DMS 273 treated with DMSO at 0.1 percent for 48 hours (cell line): ENCODE measurements at regions not wholly inside any gene's neighbourhood (a gene's known extent, or its start where the extent isn't known, plus 50 kb on each side); places are given as distances from the start of the nearest gene placed in this dataset.
"Not testable (repeated sequence)": the region's sequence is repeated elsewhere in the genome, so short reads cannot be mapped to it uniquely, and the experiment has no call there.

Experiments
- DNase-seq: peaks from one replicate; lab custom pipeline; 2025; lab: John Stamatoyannopoulos, UW

DNA sequence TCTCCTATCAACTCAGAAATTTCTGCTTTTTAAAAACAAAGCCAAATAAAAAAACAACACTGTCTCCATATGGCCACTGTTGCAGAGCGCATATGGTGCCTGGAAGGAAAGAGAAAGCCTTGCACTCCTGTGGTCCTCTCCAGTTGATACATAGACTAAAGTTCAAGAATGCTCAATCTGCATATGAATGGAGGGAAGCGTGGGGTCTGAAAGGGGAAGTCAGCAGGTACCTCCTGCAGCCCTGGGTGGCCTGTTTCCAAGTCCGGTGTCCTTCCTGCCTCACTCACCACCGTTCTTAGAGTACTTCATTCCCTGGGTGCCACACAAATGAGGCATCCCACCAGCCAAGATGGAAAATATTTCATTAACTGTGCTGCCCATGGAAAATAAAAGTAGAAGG, 138.3 kb upstream of the PALS2 start:
- DNase-seq = no peak

DNA sequence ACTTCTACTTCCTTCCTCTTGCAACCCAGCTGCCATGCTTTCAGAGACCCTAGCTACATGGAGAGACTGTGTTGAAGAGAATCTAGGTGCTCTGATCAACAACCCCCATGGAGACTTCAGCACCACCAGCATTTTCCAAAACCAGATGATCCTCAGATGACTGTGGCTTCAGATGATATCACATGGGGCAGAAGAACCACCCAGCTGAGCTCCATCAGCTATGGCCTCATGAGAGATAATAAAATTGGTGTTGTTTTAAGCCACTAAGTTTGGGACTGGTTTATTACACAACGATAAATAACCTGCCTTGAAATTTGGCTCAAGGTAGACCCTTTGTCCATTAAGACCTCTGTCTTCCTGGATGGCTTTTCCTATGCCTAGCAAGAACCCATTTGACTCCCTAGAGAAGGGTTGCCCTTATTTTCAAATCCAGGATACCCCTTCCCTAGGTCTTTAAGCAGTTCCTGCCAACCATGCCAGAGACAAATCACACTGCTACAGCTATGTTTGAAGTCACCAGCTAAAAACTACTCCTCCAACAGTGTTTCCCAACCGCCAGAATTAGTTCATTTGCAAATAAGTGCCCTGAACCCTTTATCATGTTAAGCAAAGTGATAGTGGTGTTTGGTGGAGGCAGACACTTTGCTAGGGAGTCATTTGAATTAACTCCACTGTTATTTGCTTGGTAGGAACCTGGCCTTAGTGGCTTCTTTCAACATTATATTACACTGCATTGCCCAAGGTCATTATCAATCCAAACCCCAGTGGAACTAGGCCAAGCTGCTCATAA, 136.9 kb upstream of the PALS2 start:
- DNase-seq = no peak

DNA sequence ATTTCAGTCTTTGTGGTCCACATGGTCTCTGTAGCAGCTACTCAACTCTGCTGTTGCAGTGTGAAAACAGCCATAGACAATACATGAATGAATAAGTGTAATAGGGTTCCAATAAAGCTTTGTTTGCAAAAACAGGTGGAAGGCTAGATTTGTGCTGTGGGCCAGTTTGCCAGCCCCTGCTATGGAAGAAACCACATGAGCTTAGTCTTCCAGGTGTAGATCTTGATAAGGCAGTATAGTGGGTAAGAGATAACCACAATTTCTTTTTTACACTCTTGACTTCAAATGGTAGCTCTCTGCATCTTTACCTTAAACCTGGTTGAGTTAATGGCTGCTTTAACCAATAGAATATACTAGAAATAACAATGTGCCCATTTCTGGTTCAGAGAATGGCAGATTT, 135.0 kb upstream of the PALS2 start:
- DNase-seq = no peak

DNA sequence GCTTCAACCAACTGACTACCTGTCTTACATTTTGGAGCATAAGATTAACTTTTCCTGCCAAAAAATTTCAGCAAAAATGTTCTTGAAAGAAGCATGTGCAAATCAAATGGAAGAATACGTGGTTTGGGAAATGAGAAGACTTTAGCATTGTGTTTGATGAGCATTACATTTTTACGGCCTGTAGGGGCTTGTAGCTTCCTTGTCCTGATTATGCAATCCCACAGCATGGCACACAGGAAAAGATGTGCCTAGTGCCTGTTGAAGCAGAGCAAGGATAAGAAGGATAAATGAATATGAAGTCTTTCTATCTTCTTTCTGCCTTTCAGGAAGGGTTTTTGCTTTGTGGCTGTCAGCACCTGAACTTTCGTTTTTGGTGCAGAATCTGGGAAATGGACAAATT, 134.1 kb upstream of the PALS2 start:
- not testable (repeated sequence) for DNase-seq

DNA sequence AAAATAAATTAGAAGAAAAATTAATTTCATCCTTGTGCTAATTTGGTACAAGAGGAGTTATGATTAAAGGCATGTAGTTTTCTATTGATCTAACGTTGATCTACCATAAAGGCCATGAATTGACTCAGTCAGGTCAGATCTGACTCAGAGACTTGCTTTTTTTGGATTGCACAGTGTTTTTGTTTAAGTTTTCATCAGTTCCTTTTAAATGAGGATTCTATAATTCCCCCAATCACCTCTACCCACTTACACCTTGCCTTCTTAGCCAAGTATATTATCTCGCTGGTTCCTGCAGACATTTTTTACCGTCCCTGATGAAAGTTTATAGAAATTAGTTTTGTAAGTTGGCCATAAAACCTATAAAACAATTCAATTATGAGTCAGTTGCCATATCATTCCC, 132.4 kb upstream of the PALS2 start:
- DNase-seq = no peak

DNA sequence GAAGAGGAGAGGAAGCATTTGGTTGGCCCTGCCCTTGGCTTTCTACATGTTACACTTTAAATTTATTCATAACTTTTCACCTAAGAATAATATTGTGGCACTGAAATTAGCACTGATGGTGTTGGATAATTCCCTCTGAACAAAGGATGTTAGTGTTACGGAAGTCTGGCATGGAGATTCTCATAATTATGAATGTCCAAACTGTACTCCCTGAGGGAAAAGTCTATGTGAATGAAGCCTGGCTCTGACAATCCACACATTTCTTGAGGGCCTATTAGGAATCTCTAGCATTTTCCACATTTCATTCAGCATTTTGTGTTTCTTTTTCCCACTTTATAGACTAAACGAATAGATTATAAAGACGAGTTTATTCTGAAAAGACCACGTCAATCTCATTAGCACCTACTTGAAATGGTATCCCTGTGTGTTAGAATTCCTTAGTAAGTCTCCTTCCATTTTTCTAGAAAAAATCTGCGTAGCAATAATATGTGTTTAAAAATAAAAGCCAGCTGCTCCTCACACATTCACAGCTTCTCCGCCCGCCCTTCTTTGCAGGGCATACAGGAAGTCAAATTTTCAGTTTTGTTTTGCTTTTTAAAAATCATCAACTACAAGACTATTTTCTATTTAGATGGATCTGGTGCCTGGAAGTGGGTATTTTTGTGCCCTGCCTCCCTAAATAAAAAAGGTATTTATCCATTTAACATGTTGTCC, 131.8 kb upstream of the PALS2 start:
- DNase-seq = no peak

DNA sequence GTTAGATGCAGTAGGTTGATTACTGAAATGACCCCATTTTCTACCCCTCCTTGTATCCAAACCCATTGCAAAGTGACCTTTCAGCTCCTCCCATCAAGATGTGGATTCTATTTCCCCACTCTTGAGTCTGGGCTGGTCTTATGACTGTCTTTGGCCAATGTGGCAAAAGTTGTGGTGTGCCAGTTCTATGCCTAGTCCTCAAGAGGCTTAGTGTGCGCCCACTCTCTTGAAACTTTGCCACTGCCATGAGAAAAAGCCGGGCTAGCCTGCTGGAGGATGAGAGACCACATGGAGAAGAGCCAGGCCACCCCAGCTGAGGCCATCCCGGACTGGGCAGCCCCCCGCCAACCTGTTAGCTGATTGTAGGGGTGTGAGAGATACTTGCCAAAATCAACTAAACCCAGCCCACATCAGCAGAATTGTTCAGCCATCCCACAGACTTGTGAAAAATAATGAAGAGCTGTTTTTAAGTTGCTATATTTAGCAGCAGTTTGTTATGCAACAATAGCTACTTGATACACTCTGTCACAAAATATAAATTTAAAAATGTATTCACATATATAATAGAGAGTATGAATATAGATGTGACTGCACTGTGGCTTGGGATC, 131.0 kb upstream of the PALS2 start:
- no peak for DNase-seq

DNA sequence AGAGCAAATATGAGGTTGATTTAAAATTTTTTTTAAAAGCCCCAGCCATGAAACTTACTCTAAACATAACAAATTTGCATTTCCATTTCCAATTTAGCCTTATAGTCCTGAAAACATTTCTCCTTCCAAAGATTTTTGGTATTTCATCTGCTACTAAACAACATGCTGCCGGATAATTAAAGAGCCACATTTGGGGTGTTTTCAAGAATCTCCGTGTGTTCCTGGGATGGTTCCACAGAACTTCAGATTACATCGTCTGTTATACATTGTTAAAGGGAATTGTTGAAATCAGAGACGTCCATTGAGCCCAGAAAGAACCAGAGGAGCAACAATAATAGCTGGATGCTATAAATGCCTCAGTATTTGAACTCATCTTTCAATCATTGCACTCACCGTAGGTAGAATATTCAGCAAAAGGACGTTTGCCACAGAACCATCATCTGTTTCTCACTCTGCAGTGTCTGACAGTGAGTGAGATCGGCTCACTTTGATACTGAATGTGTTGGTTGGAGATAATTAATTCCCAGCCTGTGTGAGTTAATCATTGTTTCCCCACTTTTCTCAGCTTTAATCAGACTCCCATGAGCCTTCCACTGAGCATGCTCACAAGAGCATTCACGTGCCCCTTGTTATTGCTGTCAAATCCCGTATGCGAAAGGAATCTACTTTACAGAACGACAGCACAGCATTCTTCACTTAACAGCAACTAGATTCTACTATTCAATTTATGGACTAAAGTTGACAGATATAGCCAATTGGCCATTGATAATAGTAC, 128.4 kb upstream of the PALS2 start:
- DNase-seq = no peak

DNA sequence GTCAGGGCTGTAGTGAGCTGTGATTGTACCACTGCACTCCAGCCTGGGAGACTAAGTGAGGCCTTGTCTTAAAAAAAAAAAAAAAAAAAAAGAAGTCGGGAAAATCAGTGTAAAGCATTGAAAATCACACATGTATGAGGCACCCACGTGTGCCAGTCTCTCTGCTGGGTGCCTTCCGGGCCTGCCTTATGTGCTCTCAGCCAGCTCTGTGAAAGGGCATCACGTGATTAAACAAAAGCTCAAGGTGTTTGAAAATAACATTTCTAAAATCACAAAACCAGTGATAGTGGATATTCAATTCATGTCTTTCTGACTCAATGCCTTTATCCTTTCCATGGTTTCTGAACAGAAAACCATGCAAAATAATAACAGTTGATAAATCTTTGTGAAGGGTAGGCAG, 125.2 kb upstream of the PALS2 start:
- no peak for DNase-seq

DNA sequence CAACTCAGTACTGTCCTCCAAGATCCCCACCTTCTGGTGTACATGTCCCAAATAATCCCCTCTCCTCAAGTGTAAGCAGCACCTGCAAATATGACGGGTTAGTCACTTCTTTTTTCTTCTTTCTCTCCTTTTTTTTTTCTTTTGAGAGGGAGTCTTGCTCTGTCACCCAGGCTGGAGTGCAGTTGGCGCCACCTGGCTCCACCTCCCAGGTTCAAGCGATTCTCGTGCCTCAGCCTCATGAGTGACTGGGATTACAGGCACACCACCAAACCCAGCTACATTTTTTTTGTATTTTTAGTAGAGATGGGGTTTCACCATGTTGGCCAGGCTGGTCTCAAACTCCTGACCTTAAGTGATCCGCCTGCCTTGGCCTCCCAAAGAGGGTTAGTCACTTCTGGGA, 123.8 kb upstream of the PALS2 start:
- not testable (repeated sequence) for DNase-seq

DNA sequence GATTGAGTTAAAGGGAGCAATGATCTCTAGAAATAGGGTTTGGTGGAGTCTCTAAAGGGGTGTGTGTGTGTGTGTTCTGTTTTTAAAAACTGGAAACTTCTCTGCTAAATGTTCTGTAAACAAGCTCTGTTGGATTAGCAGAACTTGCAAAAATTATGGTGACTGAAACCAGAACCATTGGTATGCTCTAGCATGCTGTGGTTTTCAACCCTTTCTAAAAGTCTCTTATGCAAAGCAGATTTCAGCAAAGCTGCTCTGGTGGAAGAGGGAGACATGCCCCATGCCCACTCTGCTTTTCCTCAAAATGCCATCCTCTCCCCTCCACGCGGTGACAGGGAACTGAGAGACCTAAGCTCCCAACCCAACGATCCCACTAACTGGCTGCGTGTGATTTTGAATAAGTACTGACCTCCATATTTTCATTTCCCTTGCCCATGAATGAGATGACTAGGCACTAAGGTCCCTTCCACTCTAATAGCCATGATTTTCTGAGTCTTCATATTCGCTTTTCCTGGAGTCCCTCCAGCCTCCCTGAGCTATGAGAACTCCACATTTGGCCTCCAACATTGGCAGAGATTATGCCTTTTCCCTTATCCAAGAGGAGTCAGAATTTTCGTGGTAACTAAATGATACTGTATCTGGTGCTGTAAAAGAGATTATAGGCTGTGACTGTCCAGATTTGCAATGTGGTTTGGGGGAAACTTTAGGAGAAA, 117.3 kb upstream of the PALS2 start:
- no peak for DNase-seq

DNA sequence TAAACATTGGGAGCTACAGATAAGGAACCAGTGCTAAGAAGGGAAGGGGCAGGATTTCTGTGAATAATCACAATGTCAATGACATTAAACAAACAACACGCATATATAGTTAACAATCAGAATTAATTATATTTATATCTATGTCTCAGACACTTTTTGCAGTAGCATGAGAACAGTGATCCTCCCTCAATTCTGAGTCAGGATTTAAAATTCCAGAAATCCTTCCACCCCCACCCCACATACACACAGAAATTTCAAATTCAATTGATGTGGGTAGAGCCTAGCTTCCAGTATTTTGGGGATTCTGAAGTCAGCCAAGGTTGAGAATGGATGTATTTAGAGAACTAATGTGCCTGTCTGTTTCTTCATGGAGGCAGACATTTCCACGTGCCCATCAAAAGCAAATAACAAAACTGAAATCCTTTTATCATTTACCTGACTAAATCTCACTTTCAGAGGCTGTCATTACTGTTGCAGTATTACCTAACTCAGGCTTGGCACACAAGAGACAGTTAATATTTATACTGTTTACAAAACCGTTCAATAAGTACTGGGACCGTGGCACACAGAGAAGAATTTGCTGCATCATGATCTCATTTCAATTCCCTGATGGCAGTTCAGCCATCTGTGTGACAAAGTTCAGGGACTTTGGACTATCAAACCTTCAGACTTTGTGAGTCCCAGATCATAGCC, 116.6 kb upstream of the PALS2 start:
- DNase-seq = no peak

DNA sequence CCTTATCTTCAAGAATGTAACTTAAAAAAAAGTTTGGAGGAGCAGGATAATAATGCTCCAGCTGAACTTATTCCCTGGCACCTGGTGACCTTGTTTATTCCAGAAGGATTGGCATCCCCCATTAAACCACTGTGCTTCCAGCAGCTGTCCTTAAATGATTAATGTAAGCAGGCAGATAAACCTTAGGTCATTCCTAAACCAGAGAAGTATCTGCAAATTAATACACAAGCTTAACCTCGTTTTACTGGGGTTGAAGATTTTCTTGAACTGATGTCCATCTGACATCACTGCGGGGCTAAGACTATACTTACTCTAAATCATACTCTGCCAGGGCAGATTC, 116.1 kb upstream of the PALS2 start:
- no peak for DNase-seq

DNA sequence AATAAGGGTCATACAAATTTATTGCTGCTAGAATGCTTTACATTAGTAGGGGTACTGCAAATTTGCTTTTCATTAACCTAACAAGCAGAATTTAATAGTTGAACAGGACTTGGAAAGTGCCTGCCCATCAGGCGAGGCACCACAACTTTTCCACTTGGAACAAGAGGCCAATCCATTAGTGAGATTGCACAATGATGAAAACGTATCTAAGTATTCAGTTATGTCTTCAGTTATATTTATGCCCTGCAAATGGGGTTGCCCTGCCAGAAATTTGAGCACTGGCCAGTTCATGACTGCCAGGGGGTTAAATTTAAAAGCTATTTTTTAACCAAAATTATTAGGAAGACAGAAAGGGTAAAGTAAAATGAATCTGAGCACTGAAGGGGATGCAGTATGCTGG, 111.1 kb upstream of the PALS2 start:
- no peak for DNase-seq

DNA sequence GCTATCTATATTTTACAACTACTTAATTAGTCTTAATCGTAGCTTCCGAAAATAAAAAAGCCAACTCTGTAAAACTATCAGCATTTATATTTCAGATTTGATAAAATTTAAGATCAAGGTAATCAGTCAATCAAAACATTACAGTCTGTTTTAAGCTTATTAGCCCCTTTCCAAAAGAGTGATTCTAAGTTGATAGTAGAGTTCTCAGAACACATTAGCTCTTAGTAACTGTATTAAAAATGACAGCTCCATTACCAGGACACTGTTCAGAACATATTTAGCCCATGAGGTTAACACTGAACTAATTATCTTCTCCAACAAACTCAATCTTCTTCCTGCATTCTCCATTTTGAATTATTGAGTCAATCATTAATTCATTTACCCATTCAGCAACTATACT, 110.3 kb upstream of the PALS2 start:
- no peak for DNase-seq

DNA sequence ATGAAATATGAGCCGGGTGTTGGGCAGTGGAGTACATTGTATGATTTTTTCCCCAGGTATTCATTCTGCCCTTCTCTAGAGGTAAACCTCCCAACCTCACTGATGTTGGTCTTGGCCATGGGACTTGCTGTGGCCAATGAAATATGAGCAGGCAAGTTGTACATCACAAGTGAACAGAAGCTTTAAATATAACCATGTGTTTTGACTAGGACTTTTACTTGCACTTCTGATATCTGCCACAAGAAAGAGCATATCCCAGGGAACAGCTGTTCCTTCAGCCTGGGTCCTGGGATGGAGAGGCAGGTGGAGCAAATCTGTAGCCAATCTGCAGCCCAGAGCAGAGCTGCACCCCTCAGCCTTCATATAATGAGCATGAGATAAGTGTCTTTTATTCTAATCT, 109.8 kb upstream of the PALS2 start:
- peak; percentile 12 for DNase-seq

DNA sequence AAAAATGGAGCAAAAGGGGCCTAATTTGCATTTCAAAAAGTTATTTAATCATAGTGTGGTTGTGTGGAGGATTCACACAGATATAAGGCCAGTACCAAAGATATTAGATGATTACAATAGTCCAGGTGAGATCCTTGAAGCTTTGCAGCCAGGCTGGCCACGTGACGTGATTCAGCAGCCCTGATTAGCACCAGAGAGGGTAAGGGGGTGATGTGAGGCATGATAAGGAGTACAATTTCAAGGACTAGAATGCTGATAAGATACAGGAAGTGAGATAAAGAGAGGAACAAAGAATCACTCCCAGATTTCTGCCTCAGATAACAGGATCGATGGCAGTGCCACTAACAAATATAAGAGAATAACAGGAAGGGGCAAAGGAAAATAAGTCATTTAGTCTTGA, 108.4 kb upstream of the PALS2 start:
- no peak for DNase-seq

DNA sequence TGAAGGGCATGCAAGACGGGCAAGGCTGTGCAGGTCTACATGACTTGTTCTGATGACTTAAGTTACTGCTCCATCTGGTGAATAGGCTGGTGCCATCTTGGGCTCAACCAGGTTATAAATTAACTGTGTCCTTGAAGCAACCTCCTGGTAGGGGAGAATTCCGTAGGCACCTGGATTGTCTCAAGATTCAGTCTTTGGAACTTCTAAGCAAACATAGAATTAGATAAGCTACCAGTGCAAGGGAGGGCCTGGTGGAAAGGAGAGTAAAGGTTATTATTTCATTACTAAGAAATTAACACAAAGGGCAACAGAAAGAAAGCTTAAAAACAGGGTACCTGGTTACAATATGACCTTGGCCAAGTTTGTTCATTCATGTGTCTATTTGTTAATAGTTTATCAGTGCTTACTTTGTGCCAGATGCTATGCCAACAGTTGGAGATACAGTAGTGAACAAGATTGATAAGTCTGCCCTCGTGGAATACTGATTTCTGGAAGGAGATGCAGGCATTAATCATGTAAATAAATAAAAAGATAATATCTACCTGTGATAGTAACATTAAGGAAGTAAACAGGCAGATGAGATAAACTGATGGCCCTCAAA, 107.0 kb upstream of the PALS2 start:
- no peak for DNase-seq

DNA sequence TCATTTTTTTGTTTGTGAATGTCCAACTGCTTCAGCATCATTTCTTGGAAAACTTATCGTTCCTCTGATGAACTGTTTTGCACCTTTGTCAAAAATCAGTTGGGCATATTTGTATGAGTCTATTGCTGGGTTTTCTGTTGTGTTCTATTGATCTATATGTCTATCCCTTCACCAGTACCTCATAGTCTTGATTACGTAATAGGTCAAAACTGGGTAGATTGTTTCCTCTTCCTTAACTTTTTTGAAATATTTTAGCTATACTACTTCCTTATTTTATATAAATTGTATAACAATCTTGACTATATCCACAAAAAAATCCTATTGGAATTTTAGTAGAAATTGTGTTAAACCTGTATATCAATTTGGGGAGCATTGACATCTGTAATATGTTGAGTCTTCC, 104.1 kb upstream of the PALS2 start:
- DNase-seq = no peak

DNA sequence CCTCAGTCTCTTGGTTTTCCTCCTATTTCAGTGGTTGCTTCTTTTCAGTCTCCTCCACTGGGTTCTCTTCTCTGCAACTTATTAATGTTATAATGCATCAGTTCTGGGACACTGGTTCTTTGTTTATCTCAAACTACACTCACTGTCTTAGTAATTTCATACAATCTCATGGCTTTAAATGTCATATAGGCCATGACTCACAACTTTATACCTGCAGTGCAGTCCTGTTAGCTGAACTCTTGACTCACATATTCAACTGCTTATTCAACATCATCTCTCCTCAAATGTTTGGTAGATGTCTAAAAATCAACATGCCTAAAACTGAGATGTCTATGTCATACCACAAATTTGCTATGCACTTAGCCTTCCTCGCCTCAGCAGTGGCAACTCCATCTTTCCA, 101.2 kb upstream of the PALS2 start:
- DNase-seq = no peak
